ENCODE measurements at regions not wholly inside any gene's neighbourhood (a gene's known extent, or its start where the extent isn't known, plus 50 kb on each side); places are given as distances from the start of the nearest gene placed in this dataset.
"Not testable (repeated sequence)": the region's sequence is repeated elsewhere in the genome, so short reads cannot be mapped to it uniquely, and the experiment has no call there.

- no peaks in the 10 kb centered on the region for H3K4me1 ChIP-seq
- in situ Hi-C loops (cut with MboI; ENCODE audit: low pct_ligation_motif_present in 1 of 4, low pct_unique_long_range_greater_than_20kb in 1 of 4, low sequenced_read_pairs in 3 of 4) (loop anchor here in 2 of 4 donors (10.0 to 25.0 kb wide), 2 partner anchors 249 to 257 kb away; no protein-coding TSS in a partner anchor), intact Hi-C loops (cut with DNase I; ENCODE audit: low total_unique reads) (no loop called here)
- no peak overlapping the region for H3K27ac ChIP-seq
- no peak overlapping the region for H3K4me3 ChIP-seq
- no peaks in the 10 kb centered on the region for H3K9me3 ChIP-seq
- no peak for DNase-seq
- H3K27me3 ChIP-seq, result peaks cover 20% of the 10 kb centered on the region
- no peak for TF ChIP-seq EP300 (IDR thresholded peaks at IDR 0.05; ENCODE audit: low read depth)
- TF ChIP-seq POLR2AphosphoS5 (IDR thresholded peaks at IDR 0.05), result no peak
- no peak for TF ChIP-seq POLR2A (IDR thresholded peaks at IDR 0.05)
- no peak for TF ChIP-seq CTCF (IDR thresholded peaks at IDR 0.05)
- WGBS, 2 donors (ENCODE audit: low coverage in 1 of 2), result 22 to 27% methylated on average over 7 of the region's 7 CpGs
- no peaks in the 10 kb centered on the region for H3K36me3 ChIP-seq
Measured at GRCh38 chr7:3143869-3144775, 100.5 kb upstream of the CARD11 start.

GRCh38 chr7:3144776-3145125 lies 101.1 kb upstream of the CARD11 start:
- H3K36me3 ChIP-seq; H3K4me1 ChIP-seq; H3K9me3 ChIP-seq; H3K27ac ChIP-seq; H3K4me3 ChIP-seq; intact Hi-C loops (cut with DNase I; ENCODE audit: low total_unique reads); DNase-seq: not testable (repeated sequence)
- in situ Hi-C loops (cut with MboI; ENCODE audit: low pct_ligation_motif_present in 1 of 4, low pct_unique_long_range_greater_than_20kb in 1 of 4, low sequenced_read_pairs in 3 of 4), result loop anchor here in 2 of 4 donors (10.0 to 25.0 kb wide), 2 partner anchors 250 to 257 kb away; no protein-coding TSS in a partner anchor
- H3K27me3 ChIP-seq, result peaks cover 20% of the 10 kb centered on the region
- 63 to 80% methylated on average over 6 of the region's 6 CpGs for WGBS, 2 donors (ENCODE audit: low coverage in 1 of 2)

- Histone ChIP-seq H3K36me3 (no peaks in the 10 kb centered on the region), H3K27ac (no peak overlapping the region), H3K4me1 (no peaks in the 10 kb centered on the region), H3K4me3 (no peak overlapping the region), H3K27me3 (peaks cover 20% of the 10 kb centered on the region), H3K9me3 (no peaks in the 10 kb centered on the region)
- in situ Hi-C loops (cut with MboI; ENCODE audit: low pct_ligation_motif_present in 1 of 4, low pct_unique_long_range_greater_than_20kb in 1 of 4, low sequenced_read_pairs in 3 of 4) (loop anchor here in 2 of 4 donors (10.0 to 25.0 kb wide), 2 partner anchors 252 to 259 kb away; no protein-coding TSS in a partner anchor), intact Hi-C loops (cut with DNase I; ENCODE audit: low total_unique reads) (no loop called here)
- WGBS, 2 donors (ENCODE audit: low coverage in 1 of 2), result 63 to 67% methylated on average over 10 to 18 of the region's 18 CpGs
- TF ChIP-seq POLR2A (IDR thresholded peaks at IDR 0.05) (no peak), POLR2AphosphoS5 (IDR thresholded peaks at IDR 0.05) (no peak), EP300 (IDR thresholded peaks at IDR 0.05; ENCODE audit: low read depth) (no peak), CTCF (IDR thresholded peaks at IDR 0.05) (no peak)
- DNase-seq, result no peak
Measured at GRCh38 chr7:3146571-3147226, 103.0 kb upstream of the CARD11 start.

- H3K36me3 ChIP-seq; DNase-seq; H3K9me3 ChIP-seq; H3K27ac ChIP-seq; H3K4me3 ChIP-seq; H3K4me1 ChIP-seq; intact Hi-C loops (cut with DNase I; ENCODE audit: low total_unique reads): not testable (repeated sequence)
- H3K27me3 ChIP-seq, result peaks cover 26% of the 10 kb centered on the region
- in situ Hi-C loops (cut with MboI; ENCODE audit: low pct_ligation_motif_present in 1 of 4, low pct_unique_long_range_greater_than_20kb in 1 of 4, low sequenced_read_pairs in 3 of 4), result loop anchor here in 2 of 4 donors (10.0 to 25.0 kb wide), 2 partner anchors 254 to 261 kb away; no protein-coding TSS in a partner anchor
- WGBS, 2 donors (ENCODE audit: low coverage in 1 of 2), result 33 to 62% methylated on average over 2 to 4 of the region's 4 CpGs
Measured at GRCh38 chr7:3148471-3148870, 104.8 kb upstream of the CARD11 start.
